ENCODE measurements at regions not wholly inside any gene's neighbourhood (a gene's known extent, or its start where the extent isn't known, plus 50 kb on each side); places are given as distances from the start of the nearest gene placed in this dataset.

DNA sequence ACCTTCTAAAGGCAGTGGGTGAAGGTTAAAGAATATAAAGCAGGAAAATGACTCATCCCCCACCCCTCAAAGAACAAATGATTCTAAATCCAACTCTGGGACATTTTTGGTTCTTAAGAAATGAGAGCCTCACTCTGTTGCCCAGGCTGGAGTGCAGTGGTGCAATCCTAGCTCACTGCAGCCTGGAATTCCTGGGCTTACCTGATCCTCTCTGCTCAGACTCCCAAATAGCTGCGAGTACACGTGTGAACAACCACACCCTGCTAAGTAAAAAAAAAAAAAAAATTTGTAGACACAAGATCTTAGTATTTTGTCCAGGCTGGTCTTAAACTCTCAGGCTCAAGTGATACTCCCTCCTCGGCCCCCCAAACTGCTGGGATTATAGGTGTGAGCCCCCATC, 298.8 kb upstream of the MAF start:
- TF ChIP-seq, protein P1, sequence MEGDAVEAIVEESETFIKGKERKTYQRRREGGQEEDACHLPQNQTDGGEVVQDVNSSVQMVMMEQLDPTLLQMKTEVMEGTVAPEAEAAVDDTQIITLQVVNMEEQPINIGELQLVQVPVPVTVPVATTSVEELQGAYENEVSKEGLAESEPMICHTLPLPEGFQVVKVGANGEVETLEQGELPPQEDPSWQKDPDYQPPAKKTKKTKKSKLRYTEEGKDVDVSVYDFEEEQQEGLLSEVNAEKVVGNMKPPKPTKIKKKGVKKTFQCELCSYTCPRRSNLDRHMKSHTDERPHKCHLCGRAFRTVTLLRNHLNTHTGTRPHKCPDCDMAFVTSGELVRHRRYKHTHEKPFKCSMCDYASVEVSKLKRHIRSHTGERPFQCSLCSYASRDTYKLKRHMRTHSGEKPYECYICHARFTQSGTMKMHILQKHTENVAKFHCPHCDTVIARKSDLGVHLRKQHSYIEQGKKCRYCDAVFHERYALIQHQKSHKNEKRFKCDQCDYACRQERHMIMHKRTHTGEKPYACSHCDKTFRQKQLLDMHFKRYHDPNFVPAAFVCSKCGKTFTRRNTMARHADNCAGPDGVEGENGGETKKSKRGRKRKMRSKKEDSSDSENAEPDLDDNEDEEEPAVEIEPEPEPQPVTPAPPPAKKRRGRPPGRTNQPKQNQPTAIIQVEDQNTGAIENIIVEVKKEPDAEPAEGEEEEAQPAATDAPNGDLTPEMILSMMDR (IDR thresholded peaks at IDR 0.05) = no peak
- no peak for TF ChIP-seq POLR2A (IDR thresholded peaks at IDR 0.05)
- no peak for TF ChIP-seq EP300 (IDR thresholded peaks at IDR 0.05)
- Histone ChIP-seq H3K27me3 (no peaks in the 10 kb centered on the region), H3K9me3 (no peaks in the 10 kb centered on the region), H3K4me3 (no peak overlapping the region), H3K27ac (peak overlapping the region in 3 of 4 donors; percentile 35 to 60 (median 57)), H3K4me1 (peaks cover 0 to 14% (median 0%) of the 10 kb centered on the region in 4 donors), H3K36me3 (no peaks in the 10 kb centered on the region)
- DNase-seq (ENCODE audit: low spot score in 2 of 2) = no peak
- WGBS, 2 donors = 90 to 98% methylated on average over 3 of the region's 3 CpGs

DNA sequence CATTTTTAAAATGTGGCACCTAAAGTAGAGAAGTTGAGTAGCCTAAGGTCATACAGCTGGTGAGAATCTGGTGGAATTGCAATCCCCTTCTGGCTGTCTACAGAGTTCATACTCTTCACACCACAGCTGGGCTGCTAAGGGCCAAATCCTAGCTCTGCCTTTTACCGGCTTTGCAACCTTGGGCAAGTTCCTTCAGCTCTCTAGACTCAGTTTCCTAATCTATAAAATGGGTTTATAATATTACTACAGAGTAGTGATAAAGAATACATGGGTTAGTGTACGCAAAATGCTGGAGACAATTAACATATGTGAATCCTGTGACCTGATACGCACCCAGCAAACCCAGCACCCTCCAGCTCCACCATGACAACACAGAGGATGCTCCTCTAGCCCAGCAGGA, 298.2 kb upstream of the MAF start:
- Histone ChIP-seq H3K36me3 (no peaks in the 10 kb centered on the region), H3K4me1 (peaks cover 0 to 14% (median 0%) of the 10 kb centered on the region in 4 donors), H3K27ac (peak overlapping the region in 1 of 4 donors; percentile 57), H3K4me3 (no peak overlapping the region), H3K27me3 (no peaks in the 10 kb centered on the region), H3K9me3 (no peaks in the 10 kb centered on the region)
- TF ChIP-seq POLR2A (IDR thresholded peaks at IDR 0.05) (no peak), EP300 (IDR thresholded peaks at IDR 0.05) (no peak)
- TF ChIP-seq, protein P1 (IDR thresholded peaks at IDR 0.05) = no peak
- DNase-seq (ENCODE audit: low spot score in 2 of 2) = no peak
- 82 to 98% methylated on average over 3 of the region's 3 CpGs for WGBS, 2 donors

DNA sequence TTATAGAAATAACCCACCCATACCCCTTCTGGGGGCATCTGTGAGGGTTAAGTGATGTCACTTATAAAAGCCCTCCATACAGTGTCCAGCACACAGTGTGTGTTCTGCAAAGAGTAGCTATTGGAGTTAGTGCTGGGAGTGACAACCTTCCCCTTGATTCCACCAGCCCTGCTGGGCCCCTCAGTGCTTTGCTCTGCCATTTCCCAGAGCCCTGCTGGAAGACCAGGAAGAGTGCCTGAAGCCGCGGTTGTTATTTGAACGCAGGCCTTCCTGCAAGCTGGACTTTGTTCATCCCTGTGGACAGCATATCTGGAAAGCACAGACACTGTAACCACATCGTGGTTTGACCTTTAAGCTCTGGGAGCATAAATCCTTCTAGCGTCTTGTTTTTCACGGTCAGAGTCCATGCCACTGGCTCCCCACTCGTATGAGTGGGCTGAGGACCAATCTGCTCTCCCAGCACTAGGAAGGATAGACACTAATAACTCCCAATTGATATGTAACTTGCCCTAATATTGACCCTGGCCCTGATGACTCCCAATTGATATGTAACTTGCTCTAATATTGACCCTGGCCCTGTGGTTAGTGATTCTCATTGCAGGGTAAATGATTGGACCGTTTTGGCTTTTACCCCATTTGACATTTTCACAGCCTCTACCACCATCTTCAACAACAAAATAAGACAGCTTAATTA, 297.1 kb upstream of the MAF start:
- Histone ChIP-seq H3K4me3 (no peak overlapping the region), H3K9me3 (no peaks in the 10 kb centered on the region), H3K27ac (peak overlapping the region in 2 of 4 donors; percentile 27 to 53), H3K36me3 (no peaks in the 10 kb centered on the region), H3K4me1 (peaks cover 0 to 14% (median 0%) of the 10 kb centered on the region in 4 donors), H3K27me3 (no peaks in the 10 kb centered on the region)
- peak in 1 of 2 donors; percentile 7 for DNase-seq (ENCODE audit: low spot score in 2 of 2)
- 47 to 53% methylated on average over 7 of the region's 8 CpGs for WGBS, 2 donors
- TF ChIP-seq POLR2A (IDR thresholded peaks at IDR 0.05) (no peak), EP300 (IDR thresholded peaks at IDR 0.05) (no peak)

DNA sequence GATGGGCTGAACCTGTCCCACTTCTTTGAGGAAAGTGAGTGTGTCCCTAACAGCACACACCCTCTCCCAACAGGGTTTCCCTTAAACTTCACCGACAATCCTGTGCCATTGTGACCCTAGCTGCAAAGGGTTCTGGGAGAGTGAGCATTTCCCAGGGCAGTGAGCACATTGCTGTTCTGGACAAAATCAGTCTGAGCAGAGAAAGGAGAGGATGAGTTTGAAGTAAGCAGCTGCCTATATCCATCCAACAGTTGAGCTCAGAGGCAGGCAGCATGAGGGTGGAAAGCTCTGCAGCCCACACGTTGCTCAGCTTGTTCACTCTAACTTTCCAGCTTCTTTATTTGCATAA, 296.5 kb upstream of the MAF start:
- WGBS, 2 donors = 30 to 43% methylated on average over 2 of the region's 2 CpGs

DNA sequence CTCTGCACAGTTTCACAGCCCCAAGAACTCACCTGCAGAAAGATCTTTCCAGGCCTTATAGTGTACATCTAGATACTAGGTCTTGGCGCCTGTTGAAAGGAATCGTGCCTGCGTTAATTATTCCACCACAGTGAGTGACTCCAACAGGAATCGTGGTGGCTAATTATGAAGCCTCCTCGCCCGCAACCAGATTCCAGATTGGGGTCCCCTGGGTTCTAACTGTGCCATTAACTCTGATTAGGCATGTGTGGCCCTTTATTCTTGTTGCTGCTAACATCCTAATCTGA, 295.3 kb upstream of the MAF start:
- no peaks in the 10 kb centered on the region for H3K27me3 ChIP-seq
- H3K4me1 ChIP-seq = peaks cover 0 to 14% (median 0%) of the 10 kb centered on the region in 4 donors
- H3K27ac ChIP-seq = no peak overlapping the region
- H3K9me3 ChIP-seq = no peaks in the 10 kb centered on the region
- TF ChIP-seq POLR2A (IDR thresholded peaks at IDR 0.05) (no peak), EP300 (IDR thresholded peaks at IDR 0.05) (no peak)
- TF ChIP-seq, protein P1 (IDR thresholded peaks at IDR 0.05) = no peak
- no peak for DNase-seq (ENCODE audit: low spot score in 2 of 2)
- no peaks in the 10 kb centered on the region for H3K36me3 ChIP-seq
- 90 to 91% methylated on average over 6 of the region's 6 CpGs for WGBS, 2 donors
- H3K4me3 ChIP-seq = no peak overlapping the region

More for the DNA sequence above, 296.5 kb upstream of the MAF start:
- no peak for DNase-seq (ENCODE audit: low spot score in 2 of 2)
- Histone ChIP-seq H3K27me3 (no peaks in the 10 kb centered on the region), H3K4me1 (peaks cover 0 to 14% (median 0%) of the 10 kb centered on the region in 4 donors), H3K36me3 (no peaks in the 10 kb centered on the region), H3K4me3 (no peak overlapping the region), H3K9me3 (no peaks in the 10 kb centered on the region), H3K27ac (peak overlapping the region in 1 of 4 donors; percentile 27)
- TF ChIP-seq POLR2A (IDR thresholded peaks at IDR 0.05) (no peak), EP300 (IDR thresholded peaks at IDR 0.05) (no peak)
- TF ChIP-seq, protein P1 (IDR thresholded peaks at IDR 0.05) = no peak
